Activated naive CD8-positive, alpha-beta T cell treated with anti-CD3 and anti-CD28 coated beads, Interleukin-2, amount 50 U/mL, for 24 hours (primary cell): ENCODE measurements at regions not wholly inside any gene's neighbourhood (a gene's known extent, or its start where the extent isn't known, plus 50 kb on each side); places are given as distances from the start of the nearest gene placed in this dataset.
"Not testable (repeated sequence)": the region's sequence is repeated elsewhere in the genome, so short reads cannot be mapped to it uniquely, and the experiment has no call there.

Source experiments
- ATAC-seq: fragments of 150-1000 bp; cut with Tn5 transposase; one replicate; pipeline ENCODE4 v1.10.0; 2021
- DNase-seq: peaks from one replicate; pipeline ENCODE4 v3.0.0; 2021
- H3K27ac Mint-ChIP-seq: one replicate; pipeline ENCODE4 v1.8.0; 2021; ENCODE audit warnings: mild to moderate bottlenecking, mixed read lengths
- H3K27me3 Mint-ChIP-seq: one replicate; pipeline ENCODE4 v1.8.0; 2021; ENCODE audit warnings: mixed read lengths
- H3K36me3 Mint-ChIP-seq: one replicate; pipeline ENCODE4 v1.8.0; 2021; ENCODE audit warnings: low read depth, mixed read lengths
- H3K4me1 Mint-ChIP-seq: one replicate; pipeline ENCODE4 v1.8.0; 2021; ENCODE audit warnings: mixed read lengths
- H3K4me3 Mint-ChIP-seq: one replicate; pipeline ENCODE4 v1.8.0; 2021; ENCODE audit warnings: mild to moderate bottlenecking, moderate library complexity, mixed read lengths
- H3K9me3 Mint-ChIP-seq: one replicate; pipeline ENCODE4 v1.8.0; 2021; ENCODE audit warnings: mixed read lengths

GRCh38 chr6:16019462-16019861 is 109.4 kb upstream of the MYLIP start:
- no peak overlapping the region for H3K27ac Mint-ChIP-seq
- H3K4me1 Mint-ChIP-seq: no peaks in the 10 kb centered on the region
- no peak overlapping the region for H3K4me3 Mint-ChIP-seq
- ATAC-seq (no peak), DNase-seq (no peak)
- H3K9me3 Mint-ChIP-seq: no peaks in the 10 kb centered on the region
- H3K27me3 Mint-ChIP-seq: no peaks in the 10 kb centered on the region
- no peaks in the 10 kb centered on the region for H3K36me3 Mint-ChIP-seq

GRCh38 chr6:16018626-16019025 is 110.3 kb upstream of the MYLIP start:
- Mint-ChIP-seq H3K27me3 (no peaks in the 10 kb centered on the region), H3K9me3 (no peaks in the 10 kb centered on the region), H3K27ac (no peak overlapping the region), H3K36me3 (no peaks in the 10 kb centered on the region), H3K4me1 (no peaks in the 10 kb centered on the region), H3K4me3 (no peak overlapping the region)
- ATAC-seq (no peak), DNase-seq (no peak)

- not testable (repeated sequence) for H3K27me3 Mint-ChIP-seq, H3K27ac Mint-ChIP-seq, H3K4me3 Mint-ChIP-seq
These were observed 114.6 kb upstream of the MYLIP start for GRCh38 chr6:16014325-16014724.

GRCh38 chr6:16007146-16007545 is 121.7 kb upstream of the MYLIP start:
- Mint-ChIP-seq H3K9me3 (peaks cover 4% of the 10 kb centered on the region), H3K27me3 (peaks cover 7% of the 10 kb centered on the region), H3K4me1 (no peaks in the 10 kb centered on the region), H3K27ac (no peak overlapping the region), H3K36me3 (no peaks in the 10 kb centered on the region), H3K4me3 (no peak overlapping the region)
- DNase-seq (no peak), ATAC-seq (no peak)

More at GRCh38 chr6:16014325-16014724, 114.6 kb upstream of the MYLIP start:
- DNase-seq, H3K9me3 Mint-ChIP-seq, H3K4me1 Mint-ChIP-seq, H3K36me3 Mint-ChIP-seq, ATAC-seq: not testable (repeated sequence)

DNA sequence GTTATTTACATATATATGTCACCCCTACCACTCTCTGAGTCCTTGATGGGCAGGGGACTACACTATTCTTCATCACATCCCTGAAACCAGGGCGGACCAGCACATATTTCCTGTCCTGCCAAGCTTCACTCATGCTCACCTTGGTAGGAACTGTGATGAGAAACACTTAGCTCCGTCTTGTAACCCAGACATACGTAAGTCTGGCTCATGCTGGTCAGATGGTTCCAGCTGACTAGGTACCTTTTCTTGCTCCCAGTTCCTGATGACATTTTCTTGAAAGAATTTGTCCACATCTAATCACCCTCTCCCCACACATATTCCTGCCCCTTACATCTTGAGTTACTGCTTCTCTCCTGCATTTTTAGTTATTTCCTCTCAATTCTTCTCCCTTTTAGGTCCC is 122.2 kb upstream of the MYLIP start:
- Mint-ChIP-seq H3K36me3 (no peaks in the 10 kb centered on the region), H3K9me3 (peaks cover 4% of the 10 kb centered on the region), H3K4me1 (no peaks in the 10 kb centered on the region), H3K27ac (no peak overlapping the region), H3K4me3 (no peak overlapping the region), H3K27me3 (peaks cover 7% of the 10 kb centered on the region)
- ATAC-seq: no peak
- no peak for DNase-seq

GRCh38 chr6:16004934-16005679 is 123.8 kb upstream of the MYLIP start:
- Mint-ChIP-seq H3K27me3 (peaks cover 7% of the 10 kb centered on the region), H3K4me3 (no peak overlapping the region), H3K4me1 (no peaks in the 10 kb centered on the region), H3K27ac (no peak overlapping the region), H3K9me3 (peaks cover 3% of the 10 kb centered on the region), H3K36me3 (no peaks in the 10 kb centered on the region)
- no peak for DNase-seq
- no peak for ATAC-seq

DNA sequence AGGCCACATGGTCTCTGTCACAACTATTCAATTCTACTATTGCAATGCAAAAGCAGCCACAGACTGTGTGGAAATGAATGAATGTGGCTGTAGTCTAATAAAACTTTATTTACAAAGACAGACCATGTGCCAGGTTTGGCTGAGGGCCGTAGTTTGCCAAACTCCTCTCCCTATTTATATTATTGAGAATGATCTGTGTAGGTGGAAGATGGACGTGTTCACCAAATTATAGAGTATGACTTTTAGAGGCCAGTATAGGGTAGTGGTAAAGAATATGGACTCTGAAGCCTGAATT is 125.7 kb upstream of the MYLIP start:
- Mint-ChIP-seq H3K27me3 (peaks cover 7% of the 10 kb centered on the region), H3K4me1 (no peaks in the 10 kb centered on the region), H3K36me3 (no peaks in the 10 kb centered on the region), H3K4me3 (no peak overlapping the region), H3K27ac (no peak overlapping the region), H3K9me3 (no peaks in the 10 kb centered on the region)
- DNase-seq (no peak), ATAC-seq (no peak)

DNA sequence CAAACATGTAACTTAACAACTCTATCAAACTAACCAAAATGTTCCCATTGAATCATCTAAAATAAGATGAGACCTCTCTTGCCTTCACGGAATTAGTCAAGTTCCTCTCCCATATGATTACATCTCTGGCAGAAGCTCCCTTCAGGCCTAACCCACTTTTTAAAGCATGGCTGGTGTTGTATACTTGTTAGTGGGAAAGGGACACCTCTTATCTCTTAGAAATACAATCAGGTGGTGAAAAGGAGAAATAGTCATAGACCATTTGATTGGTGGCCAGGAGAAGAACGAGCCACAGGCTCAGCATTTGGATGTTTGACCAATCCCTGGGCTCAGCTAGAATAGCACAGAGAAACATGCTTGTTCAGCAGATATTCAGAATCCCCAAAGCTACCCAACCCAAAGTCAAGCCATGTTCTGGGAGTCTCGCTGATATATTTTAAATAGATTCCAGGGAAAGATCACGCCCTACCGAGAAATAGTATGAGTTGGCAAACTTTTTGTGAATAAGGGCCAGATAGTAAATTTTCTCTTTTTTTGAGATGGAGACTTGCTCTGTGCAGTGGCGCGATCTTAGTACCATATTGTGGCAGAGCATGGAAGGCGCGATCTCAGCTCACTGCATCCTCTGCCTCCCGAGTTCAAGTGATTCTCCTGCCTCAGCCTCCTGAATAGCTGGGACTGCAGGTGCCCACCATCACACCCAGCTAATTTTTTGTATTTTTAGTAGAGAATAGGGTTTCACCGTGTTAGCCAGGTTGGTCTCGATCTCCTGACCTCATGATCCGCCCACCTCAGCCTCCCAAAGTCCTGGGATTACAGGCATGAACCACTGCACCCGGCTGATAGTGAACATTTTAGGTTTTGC is 126.3 kb upstream of the MYLIP start:
- ATAC-seq (no peak), DNase-seq (no peak)

DNA sequence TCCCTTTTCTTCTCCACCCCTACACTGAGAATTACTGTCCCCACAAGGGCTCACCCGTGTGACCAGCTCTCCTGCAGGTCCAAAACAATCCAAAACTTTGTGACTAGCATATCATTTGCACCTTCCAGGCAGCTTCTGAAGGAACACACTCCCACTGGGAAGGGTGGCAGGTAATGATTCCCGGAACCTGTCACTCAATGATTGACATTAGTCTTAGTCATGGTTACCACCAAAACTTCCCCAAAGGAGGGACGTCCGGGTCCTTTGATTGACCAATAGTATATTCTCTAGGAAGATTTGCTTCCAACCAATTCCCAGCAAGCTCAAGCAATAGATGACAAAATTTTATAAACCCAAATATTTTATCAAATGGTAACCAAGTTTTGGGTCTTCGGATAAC is 127.7 kb upstream of the MYLIP start:
- Mint-ChIP-seq H3K27me3 (peaks cover 4% of the 10 kb centered on the region), H3K36me3 (no peaks in the 10 kb centered on the region), H3K9me3 (no peaks in the 10 kb centered on the region), H3K4me3 (no peak overlapping the region), H3K4me1 (no peaks in the 10 kb centered on the region), H3K27ac (no peak overlapping the region)
- DNase-seq: no peak
- no peak for ATAC-seq

More for the DNA sequence above, 126.3 kb upstream of the MYLIP start:
- Mint-ChIP-seq H3K4me3 (no peak overlapping the region), H3K27me3 (peaks cover 7% of the 10 kb centered on the region), H3K4me1 (no peaks in the 10 kb centered on the region), H3K27ac (no peak overlapping the region), H3K36me3 (no peaks in the 10 kb centered on the region), H3K9me3 (no peaks in the 10 kb centered on the region)

GRCh38 chr6:15999201-15999600 is 129.7 kb upstream of the MYLIP start:
- no peak for ATAC-seq
- no peaks in the 10 kb centered on the region for H3K9me3 Mint-ChIP-seq
- no peak overlapping the region for H3K4me3 Mint-ChIP-seq
- H3K27ac Mint-ChIP-seq: no peak overlapping the region
- peaks cover 2% of the 10 kb centered on the region for H3K27me3 Mint-ChIP-seq
- no peak for DNase-seq
- H3K36me3 Mint-ChIP-seq: no peaks in the 10 kb centered on the region
- H3K4me1 Mint-ChIP-seq: peaks cover 7% of the 10 kb centered on the region

- Mint-ChIP-seq H3K27me3 (no peaks in the 10 kb centered on the region), H3K4me1 (peaks cover 7% of the 10 kb centered on the region), H3K4me3 (no peak overlapping the region), H3K27ac (no peak overlapping the region), H3K36me3 (no peaks in the 10 kb centered on the region), H3K9me3 (no peaks in the 10 kb centered on the region)
- DNase-seq (no peak), ATAC-seq (no peak)
These were observed 131.1 kb upstream of the MYLIP start for GRCh38 chr6:15997586-15998388.

- Mint-ChIP-seq H3K27ac (no peak overlapping the region), H3K4me1 (peaks cover 7% of the 10 kb centered on the region), H3K36me3 (no peaks in the 10 kb centered on the region), H3K27me3 (no peaks in the 10 kb centered on the region), H3K9me3 (no peaks in the 10 kb centered on the region), H3K4me3 (no peak overlapping the region)
- no peak for ATAC-seq
- DNase-seq: no peak
These were observed 132.9 kb upstream of the MYLIP start for GRCh38 chr6:15996030-15996429.

GRCh38 chr6:15995493-15995892 is 133.4 kb upstream of the MYLIP start:
- peaks cover 9% of the 10 kb centered on the region for H3K4me1 Mint-ChIP-seq
- H3K36me3 Mint-ChIP-seq: no peaks in the 10 kb centered on the region
- H3K4me3 Mint-ChIP-seq: no peak overlapping the region
- no peaks in the 10 kb centered on the region for H3K27me3 Mint-ChIP-seq
- ATAC-seq (no peak), DNase-seq (no peak)
- no peaks in the 10 kb centered on the region for H3K9me3 Mint-ChIP-seq
- H3K27ac Mint-ChIP-seq: no peak overlapping the region

DNA sequence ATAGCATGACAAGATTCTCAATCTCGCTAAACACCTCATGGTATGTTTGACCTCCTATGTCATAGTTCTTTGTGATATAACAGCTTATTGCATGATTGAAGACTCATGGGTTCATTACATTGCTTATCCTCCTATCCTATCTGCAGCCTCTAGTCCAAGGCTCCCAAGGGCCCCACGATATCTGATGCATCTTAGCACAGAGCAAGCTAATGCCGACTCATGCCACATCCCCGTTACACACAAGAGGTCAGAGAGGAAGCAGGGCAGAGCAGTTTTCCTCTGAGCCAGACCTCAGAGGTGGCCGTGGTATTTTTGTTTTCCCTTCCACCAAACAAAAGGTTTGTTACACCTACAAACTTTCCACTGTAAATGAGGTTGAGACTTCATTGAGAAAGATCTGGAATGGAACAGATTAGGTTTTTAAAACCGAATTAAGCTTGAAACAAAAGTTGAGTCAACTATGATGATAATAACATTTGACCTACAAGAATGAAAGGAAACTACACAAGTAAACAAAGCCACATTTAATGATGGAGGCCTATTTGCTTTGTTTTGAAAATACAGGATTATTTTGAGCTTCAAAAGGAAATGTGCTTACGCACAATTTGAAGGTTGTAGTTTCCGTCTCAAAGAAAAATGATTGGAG is 133.9 kb upstream of the MYLIP start:
- Mint-ChIP-seq H3K9me3 (no peaks in the 10 kb centered on the region), H3K27ac (no peak overlapping the region), H3K4me3 (no peak overlapping the region), H3K27me3 (no peaks in the 10 kb centered on the region), H3K4me1 (peaks cover 14% of the 10 kb centered on the region), H3K36me3 (no peaks in the 10 kb centered on the region)
- ATAC-seq (peak; percentile 50), DNase-seq (no peak)
